Stimulated activated CD8-positive, alpha-beta memory T cell treated with anti-CD3 and anti-CD28 coated beads, Interleukin-15, amount 100 ng/mL, for 24 hours (primary cell): ENCODE measurements at regions not wholly inside any gene's neighbourhood (a gene's known extent, or its start where the extent isn't known, plus 50 kb on each side); places are given as distances from the start of the nearest gene placed in this dataset.
A peak's percentile ranks its signal among the peaks of the same experiment; 100 is the strongest.
"Not testable (repeated sequence)": the region's sequence is repeated elsewhere in the genome, so short reads cannot be mapped to it uniquely, and the experiment has no call there.

Source experiments
- DNase-seq: peaks from one replicate; pipeline ENCODE4 v3.0.0-alpha.2; 2020; ENCODE audit warnings: low read depth

DNA sequence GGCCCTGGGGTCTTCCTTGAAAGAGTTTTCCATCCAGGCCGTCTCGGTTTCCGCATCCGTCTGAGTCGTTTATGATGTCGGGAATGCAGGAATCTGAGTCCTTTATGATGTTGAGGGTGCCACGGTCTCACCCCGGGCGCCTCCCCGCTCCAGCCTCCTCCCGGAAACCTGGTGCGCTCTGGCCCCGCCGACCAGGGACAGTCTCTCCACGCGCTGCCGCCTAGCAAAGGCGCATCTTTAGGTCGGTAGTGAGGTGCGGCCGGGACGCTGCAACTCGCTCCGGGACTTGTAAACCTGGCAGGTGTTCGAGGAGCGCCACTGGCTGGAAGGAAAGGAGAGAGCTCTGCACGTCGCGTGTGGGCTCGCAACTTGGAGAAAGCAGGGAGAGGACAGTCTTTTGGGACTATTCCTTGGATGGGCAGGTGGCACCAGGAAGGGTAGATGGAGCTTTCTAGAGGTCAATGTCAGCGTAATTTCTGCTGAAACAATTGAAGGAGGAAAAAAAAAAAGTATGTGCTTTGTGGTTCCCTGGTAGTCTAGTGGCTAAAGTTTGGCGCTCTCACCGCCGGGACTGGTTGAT, 132.0 kb downstream of the FAM72B start:
- not testable (repeated sequence) for DNase-seq

DNA sequence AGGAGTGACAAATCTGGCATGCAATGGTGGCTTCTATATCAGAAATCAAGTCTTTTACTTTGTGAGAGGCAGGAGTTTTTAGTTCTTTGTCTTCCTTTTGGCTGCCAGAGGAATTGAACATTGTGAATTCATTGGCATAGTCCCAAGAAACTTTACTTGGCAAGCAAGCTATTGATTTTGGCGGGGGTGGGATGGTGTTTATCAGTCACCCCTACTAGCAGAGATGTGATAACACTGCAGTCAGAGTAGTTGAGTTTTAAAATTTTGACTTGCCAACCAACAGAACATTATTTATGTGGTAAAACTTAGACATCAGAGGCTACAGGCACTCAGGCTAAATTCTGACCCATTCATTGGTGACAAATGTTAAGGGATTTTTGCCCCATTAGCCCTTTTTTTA, 129.2 kb downstream of the FAM72B start:
- DNase-seq = not testable (repeated sequence)

DNA sequence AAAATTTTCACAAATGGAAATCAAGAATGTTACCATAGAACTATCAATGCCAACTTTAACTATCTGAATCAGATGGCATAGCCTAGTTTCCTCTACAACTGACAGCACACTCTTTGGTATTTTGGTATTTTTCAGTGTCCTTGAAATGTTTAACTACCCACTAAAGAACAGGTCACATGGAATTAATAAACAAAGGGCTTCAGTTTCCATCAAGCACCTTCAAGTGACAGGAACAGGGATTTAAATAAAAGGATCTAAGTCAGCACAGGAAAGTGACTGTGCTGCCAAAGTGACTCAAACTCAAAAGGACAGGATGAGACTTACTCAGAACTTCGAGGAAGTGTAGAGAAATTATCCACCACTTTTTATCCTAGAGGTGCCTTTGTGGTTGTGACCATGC, 117.2 kb downstream of the FAM72B start:
- DNase-seq = not testable (repeated sequence)

DNA sequence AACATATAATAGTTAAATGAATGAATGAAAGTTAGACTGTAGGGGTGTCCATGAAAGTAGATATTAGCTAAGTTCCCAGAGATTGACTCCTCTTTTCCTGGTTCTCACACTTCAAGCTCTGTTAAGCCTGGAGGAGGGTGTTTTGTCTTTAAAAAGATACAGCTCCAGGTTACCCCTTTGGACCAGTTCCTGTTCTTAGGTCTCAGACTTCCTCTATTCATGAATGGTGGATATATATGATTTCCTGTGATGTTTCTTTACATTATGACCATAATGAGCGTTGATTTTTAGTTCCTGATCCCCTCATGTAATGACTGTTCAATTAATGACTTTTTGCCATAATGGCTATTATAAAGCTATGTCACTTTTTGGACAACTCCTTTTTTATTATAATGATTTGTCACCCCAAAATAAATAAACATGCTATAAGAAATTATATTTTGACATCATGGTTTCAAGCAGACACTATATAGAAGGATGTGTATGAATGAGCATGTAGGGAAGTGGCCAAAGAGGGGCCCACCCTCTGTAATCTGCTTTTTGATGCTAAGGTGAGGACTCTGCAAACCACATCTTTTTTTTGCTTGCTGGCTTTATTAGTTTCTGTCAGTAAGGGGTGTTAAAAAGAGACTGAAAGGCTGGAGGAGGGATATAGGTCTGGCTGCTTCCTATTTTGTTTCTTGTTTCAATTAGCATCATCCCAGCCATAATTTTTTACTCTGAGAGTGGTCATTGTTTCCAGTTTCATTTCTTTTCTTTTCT, 115.2 kb downstream of the FAM72B start:
- DNase-seq = not testable (repeated sequence)

DNA sequence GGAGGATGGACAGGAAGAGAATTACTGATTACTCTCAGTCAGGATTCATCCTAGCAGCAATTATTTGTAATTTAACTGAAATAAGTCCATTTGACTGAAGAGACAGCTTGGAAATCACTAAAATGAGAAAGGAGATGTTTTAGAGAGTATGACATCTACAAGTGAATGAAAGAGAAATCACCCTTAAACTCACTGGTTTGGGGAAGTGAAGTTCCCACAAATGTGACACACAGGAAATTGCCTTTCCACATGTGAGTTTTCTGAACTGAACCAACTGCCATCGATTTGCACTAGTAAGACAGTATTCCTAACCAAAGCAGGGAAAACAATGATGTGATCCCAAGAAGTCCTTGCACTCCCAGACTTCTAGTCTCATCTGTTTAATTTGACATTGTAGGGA, 110.3 kb downstream of the FAM72B start:
- DNase-seq = not testable (repeated sequence)

DNA sequence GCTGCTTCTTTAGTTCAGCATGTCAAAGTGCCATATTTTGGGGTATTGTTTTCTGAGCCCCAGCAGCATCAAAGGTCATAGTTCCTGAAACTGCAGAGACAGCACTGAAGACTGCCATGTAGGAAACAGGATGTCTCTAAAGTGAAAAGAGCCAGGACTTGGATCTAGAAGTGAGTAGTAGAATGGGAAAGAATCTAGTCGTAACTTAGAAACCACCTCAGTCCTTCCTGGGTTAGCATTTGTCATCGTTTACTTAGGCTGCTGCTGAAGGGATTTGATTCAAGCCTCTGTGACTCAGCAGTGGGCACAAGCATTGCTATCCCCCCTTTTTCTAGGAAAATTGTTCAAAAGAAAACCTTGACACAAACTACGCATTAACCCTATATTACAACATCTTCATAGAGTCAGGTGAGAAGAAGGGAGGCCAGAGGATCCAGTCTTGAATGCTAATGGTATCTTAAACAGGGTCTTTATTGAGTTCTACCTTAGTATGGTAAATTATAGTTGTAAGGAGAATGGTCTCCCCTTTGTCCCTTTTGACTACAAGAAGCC, 108.8 kb downstream of the FAM72B start:
- not testable (repeated sequence) for DNase-seq

DNA sequence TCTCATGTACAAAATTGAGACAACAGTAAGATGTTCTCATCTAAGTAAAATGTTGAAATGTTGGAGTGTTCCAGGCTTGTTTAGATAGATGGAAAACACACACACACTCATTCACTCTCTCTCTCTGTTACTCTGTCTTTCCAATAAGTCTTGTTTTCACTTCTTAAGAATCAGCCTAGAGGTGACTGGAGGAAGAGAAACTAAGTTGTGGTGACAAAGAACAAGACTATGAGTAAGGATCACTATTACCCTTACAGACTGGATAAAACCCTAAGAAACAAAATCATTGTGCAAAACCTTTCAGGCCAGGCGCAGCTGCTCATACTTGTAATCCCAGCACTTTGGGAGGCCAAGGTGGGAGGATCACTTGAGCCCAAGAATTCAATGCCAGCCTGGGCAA, 107.5 kb downstream of the FAM72B start:
- not testable (repeated sequence) for DNase-seq

DNA sequence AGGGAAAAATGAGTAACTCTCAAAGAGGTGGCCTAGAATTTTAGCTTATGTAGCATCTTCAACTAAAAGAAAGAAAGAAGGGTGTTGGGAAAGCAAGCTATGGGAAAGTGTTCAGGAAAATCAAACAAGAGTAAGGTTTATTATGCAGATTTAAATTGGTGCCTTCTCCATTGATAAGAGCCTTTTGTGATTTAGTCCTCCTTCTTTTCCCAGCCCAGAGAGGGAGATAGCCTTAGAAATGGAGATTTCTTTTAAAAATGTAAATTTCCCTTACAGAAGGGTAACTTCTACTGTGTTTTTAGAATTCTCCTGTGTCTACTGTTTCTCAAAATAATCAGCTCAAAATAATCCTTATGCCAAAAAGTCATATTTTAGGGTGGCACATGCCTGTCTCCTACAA, 104.5 kb downstream of the FAM72B start:
- DNase-seq = not testable (repeated sequence)

DNA sequence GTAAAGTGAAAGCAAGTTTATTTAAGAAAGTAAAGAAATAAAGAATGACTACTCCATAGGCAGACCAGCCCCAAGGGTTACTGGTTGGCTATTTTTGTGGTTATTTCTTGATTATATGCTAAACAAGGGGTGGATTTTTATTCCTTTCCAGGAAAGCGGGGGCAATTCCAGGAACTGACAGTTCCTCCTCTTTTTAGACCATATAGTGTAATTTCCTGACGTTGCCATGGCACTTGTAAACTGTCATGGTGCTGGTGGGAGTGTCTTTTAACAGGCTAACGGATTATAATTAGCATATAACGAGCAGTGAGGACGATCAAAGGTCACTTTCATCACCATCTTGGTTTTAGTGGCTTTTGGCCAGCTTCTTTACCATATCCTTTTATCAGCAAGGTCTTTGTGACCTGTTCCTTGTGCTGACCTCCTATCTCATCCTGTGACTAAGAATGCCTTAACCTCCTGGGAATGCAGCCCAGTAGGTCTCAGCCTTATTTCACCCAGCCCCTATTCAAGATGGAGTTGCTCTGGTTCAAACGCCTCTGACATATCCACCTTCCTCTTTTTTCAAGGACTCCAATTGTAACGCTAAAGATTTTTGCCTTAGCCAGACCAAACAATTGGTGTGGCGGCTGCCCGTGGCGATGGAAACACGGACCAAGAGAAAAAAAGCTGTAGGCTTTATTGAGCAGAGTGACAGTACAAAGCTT, 103.8 kb downstream of the FAM72B start:
- not testable (repeated sequence) for DNase-seq

DNA sequence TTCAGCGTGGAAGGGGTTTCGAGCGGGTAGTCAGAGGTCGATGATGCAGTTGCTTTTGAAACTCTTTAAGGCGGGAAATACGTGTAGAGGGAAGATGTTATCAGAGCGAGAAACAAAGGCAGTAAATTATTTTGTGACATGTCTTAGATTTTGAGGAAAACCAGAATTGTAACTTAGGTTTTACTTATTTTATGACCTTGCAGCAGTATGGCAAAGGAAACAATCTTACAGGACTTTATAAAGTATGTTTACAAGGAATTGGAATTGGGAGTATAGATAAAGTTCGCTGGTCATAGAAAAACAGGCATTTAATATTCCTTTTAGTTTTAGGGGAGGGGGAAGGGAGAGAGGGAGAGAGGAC, 103.3 kb downstream of the FAM72B start:
- DNase-seq = not testable (repeated sequence)

DNA sequence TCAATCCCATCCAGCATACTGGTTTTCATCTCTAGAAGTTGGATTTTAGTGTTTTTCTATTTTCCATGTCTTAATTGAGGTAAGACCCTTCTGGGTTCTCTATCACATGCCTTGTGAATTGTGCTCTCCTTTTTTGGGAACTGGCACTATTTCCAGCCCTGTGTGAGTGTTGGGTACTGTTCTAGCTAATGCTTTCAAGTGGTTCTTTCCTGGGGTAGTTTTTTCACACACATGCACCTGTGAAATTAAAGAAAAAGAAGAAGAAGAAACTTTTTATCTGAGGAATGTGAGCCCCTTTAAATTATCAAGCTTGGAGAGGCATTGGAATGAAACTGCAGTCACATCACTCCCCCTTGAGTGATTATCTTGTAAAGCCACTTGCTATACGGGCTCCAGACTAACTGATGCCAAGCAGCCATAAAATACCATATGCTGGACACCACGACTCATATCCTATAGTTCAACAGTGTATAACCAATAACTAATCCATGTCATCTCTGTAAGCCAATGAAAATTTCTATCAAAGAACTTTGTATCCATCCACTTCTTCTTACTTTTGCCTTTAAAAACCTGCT, 102.4 kb downstream of the FAM72B start:
- not testable (repeated sequence) for DNase-seq

DNA sequence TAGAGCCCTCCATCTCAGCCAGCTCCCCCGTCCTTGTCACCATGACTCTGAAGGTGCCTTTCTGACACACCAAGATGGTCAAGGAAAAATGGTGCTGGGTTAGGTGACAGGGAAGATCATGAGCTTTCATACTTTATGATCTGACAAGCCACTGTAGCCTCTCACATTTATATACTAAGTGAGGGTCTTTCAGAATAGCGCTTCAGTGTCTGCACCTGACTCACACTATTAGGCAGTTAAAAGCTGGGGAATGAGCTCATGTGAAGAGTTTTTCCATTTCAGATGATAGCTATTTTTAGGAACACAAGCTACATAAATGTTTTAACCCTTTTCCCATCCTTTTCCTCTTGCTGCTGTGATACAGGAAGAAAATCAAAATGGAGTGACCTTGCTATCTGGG, 101.1 kb downstream of the FAM72B start:
- DNase-seq = not testable (repeated sequence)

DNA sequence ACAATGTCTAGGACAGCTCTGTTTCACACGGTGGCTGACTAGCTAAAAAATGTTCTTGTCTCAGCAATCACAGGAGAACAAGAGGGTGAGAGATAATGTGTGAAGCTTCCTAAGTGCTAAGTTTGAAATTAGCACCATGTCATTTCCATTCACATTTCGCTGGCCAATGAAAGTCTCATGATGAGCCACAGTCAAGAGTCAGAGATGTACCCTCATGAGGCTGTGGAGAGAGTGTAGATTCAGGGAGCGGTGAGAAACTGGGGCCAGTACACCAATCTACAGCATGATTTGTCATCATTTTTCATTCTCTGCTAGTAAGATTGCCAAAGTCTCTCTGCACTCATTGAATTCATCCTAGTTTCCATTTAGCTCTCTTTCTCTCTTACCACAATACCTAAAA, 97.9 kb downstream of the FAM72B start:
- not testable (repeated sequence) for DNase-seq

DNA sequence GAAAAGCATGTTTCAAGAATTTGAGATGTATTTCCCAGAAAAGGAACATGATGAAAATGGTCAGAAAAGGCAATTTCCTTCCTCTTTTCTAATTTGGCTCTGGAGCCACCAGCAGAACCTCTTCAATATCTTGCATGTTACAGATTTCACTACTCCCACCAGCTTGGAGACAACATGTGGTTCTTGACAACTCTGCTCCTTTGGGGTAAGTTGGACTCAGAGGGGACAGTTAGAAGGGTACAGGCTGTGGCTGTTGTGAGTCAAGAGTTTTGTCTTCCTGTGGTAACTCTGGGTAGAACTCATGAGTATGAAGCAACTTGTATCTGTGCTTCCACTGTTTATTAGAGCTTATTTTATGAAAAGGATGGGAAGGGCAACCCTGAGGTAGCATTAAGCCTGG, 96.9 kb downstream of the FAM72B start:
- not testable (repeated sequence) for DNase-seq

DNA sequence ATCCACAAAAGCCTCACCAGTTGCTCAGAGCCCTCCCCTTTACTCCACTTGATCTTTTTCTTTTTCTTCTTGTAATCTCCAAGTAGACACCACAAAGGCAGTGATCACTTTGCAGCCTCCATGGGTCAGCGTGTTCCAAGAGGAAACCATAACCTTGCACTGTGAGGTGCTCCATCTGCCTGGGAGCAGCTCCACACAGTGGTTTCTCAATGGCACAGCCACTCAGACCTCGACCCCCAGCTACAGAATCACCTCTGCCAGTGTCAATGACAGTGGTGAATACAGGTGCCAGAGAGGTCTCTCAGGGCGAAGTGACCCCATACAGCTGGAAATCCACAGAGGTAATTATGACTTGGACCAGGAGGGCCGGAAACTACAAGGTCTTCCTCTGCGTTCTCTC, 95.6 kb downstream of the FAM72B start:
- not testable (repeated sequence) for DNase-seq

DNA sequence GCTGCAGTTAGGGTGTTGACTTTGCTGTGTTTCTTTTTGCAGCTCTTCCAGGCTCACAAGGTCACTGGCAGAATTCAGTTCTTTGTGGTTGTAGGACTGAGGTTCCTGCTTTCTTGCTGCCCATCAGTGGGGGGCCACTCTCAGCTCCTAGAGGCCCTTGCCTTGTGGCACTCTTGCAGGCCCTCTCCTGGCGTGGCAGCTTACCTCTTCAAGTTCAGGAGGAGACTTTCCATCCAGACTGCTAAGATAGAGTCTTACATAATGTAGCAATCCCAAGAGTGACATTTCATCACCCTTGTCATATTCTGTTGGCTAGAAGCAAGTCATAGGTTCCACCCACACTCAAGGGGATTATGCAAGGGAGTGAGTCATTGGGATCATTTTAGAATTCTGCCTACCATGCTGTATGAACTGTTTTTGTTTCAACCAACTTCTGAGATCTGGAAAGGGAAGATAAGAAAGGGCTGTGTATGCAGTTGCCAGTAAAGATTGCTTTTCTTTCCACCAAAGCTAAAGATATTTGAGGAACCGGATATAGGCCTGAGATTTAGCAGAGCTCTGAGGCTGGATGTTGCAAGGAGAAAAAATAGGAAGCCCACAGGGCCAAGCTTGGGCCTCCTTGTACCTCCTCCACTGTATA, 91.7 kb downstream of the FAM72B start:
- DNase-seq = not testable (repeated sequence)

DNA sequence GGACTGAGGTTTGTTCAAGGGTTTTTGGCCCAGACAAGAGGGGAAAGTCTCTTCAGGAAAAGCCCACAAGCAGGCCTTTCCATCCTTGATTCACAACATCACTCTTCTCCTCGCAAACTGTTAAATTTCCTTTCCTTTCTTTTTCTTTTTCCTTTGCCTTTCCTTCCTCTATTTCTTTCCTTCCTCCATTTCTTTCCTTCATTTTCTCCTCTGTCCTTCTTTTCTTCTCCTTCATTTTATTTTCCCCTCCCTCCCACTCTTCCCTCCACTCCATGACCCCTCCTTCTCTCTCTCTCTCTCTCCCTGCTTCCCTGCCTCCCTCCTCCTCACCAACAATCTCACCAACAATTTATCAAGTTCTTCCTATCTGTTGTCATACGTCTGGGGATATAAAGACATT, 89.1 kb downstream of the FAM72B start:
- DNase-seq = not testable (repeated sequence)

DNA sequence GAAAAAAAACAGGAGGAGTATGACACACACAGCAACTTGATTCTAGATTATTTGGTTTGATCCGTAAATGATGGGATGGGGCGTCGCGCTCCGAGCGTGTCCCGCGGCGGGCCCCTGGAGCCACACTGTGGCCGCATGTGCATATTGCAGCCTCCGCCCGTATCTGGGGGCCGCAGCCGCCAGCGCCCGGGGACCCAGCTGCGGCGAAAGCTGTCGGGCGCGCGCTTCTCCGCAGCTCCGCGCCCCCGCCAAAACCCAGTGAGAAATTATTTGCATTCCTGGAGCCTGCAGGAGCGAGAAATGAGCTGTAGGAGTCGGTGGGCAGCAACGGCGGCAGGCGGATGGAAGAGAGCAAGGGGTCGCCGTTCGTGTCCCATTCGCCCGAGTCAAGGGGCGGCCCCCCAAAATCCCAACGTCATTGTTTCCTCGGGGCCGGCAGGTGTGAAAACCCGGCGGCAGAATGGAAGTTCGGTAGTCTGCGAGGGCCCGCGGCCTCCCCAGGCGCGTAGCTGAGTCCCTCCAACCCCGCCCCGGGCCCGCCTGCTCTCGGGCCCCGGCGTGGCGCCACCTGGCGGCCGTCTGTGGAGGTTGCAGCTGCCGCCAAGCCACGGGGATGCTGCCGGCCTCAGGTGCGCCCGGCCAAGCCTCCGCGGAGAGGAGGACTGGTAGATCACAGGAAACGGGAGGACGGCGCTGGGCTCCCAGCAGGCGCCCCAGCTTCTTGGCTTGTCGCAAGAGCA, 86.8 kb downstream of the FAM72B start:
- DNase-seq = peak; percentile 77

DNA sequence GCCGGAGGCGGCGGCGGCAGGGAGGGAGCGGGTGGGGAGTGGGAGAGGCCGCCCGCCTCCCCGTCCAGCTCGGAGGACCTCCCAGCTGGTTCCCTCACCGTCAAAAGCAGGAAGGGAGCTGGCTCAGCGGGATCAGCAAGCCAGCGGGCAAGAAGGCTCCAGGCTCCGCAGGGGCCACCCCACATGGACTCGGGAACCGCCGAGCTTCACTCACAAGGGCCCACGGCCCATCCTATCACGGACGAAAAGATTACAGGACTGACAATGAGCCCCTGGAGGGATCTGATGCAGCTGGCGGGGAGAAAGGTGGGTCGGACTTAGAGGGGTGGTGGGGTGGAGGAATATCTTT, 86.3 kb downstream of the FAM72B start:
- DNase-seq = not testable (repeated sequence)

DNA sequence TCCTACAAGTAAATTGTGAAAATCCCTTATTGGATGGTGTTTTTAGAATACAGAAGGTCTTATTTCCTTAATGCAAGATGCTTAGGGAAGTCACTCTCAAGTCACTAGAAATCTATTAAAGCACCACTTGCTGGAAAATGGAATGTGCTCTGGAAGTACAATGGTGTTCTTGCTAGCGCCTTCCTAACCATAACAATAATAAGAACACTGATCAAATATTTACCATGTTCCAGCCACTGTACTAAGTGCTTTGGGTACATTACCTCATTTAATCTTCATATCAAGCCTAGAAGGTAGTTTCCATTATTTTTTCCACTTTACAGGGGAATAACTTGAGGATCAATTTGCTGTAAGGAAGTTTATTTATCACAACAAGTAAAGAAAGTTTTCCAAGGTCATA, 75.1 kb downstream of the FAM72B start:
- DNase-seq = not testable (repeated sequence)
